Spleen (tissue), 7 donors: ENCODE measurements at regions not wholly inside any gene's neighbourhood (a gene's known extent, or its start where the extent isn't known, plus 50 kb on each side); places are given as distances from the start of the nearest gene placed in this dataset.

ENCODE experiments used
- CTCF ChIP-seq, 11 experiments: fragments of 200-600 bp in 7 of 11; fragments of 450-650 bp in 4 of 11; sonication (generic) in 4 of 11; IDR thresholded peaks in 8 of 11; conservative IDR thresholded peaks in 3 of 11; 1 replicate in 7 of 11; 2 replicates in 4 of 11; pipeline versions ENCODE4 v1.4.0 to v1.8.0; 2016 to 2021; ENCODE audit warnings: antibody characterized with exemption in 11 of 11, inconsistent platforms in 4 of 11, mild to moderate bottlenecking in 1 of 11
- POLR2A ChIP-seq, 3 donors: fragments of 450-650 bp; IDR thresholded peaks; one replicate each; pipeline ENCODE4 v1.5.1; 2017; ENCODE audit warnings: antibody characterized with exemption in 3 of 3, mild to moderate bottlenecking in 1 of 3
- donor health status: DM: no; HTN: no; CAD: no; lungs with moderate emphysema.
- donor health status: DM: no; HTN: no; CAD: no.
- donor health status: DM: no; HTN: no; CAD: no.

GRCh38 chr6:102333736-102334135, 940.2 kb downstream of the GRIK2 start:
- TF ChIP-seq CTCF (IDR thresholded peaks at IDR 0.05 in 8 of 11, conservative IDR thresholded peaks at IDR 0.05 in 3 of 11) = no peak
- TF ChIP-seq POLR2A (IDR thresholded peaks at IDR 0.05) = no peak
